ENCODE measurements at regions not wholly inside any gene's neighbourhood (a gene's known extent, or its start where the extent isn't known, plus 50 kb on each side); places are given as distances from the start of the nearest gene placed in this dataset.

- H3K4me3 Mint-ChIP-seq: no peak overlapping the region
- peaks cover 19% of the 10 kb centered on the region for H3K9me3 Mint-ChIP-seq
- no peak overlapping the region for H3K27ac Mint-ChIP-seq
- H3K27me3 Mint-ChIP-seq (ENCODE audit: low read depth): peaks cover 4% of the 10 kb centered on the region
- peak; percentile 7 for DNase-seq (ENCODE audit: low spot score)
- no peaks in the 10 kb centered on the region for H3K4me1 Mint-ChIP-seq (ENCODE audit: low read depth)
- H3K36me3 Mint-ChIP-seq (ENCODE audit: low read depth): no peaks in the 10 kb centered on the region
Observed at GRCh38 chr2:217142649-217143266, 282.9 kb upstream of the TNP1 start.

- H3K4me1 Mint-ChIP-seq (ENCODE audit: low read depth): no peaks in the 10 kb centered on the region
- peaks cover 22% of the 10 kb centered on the region for H3K9me3 Mint-ChIP-seq
- DNase-seq (ENCODE audit: low spot score): no peak
- no peak overlapping the region for H3K27ac Mint-ChIP-seq
- H3K27me3 Mint-ChIP-seq (ENCODE audit: low read depth): peaks cover 5% of the 10 kb centered on the region
- H3K4me3 Mint-ChIP-seq: no peak overlapping the region
- H3K36me3 Mint-ChIP-seq (ENCODE audit: low read depth): no peaks in the 10 kb centered on the region
Observed at GRCh38 chr2:217138284-217138683, 278.4 kb upstream of the TNP1 start.

- no peaks in the 10 kb centered on the region for H3K4me1 Mint-ChIP-seq (ENCODE audit: low read depth)
- H3K27me3 Mint-ChIP-seq (ENCODE audit: low read depth): peaks cover 16% of the 10 kb centered on the region
- H3K9me3 Mint-ChIP-seq: no peaks in the 10 kb centered on the region
- H3K27ac Mint-ChIP-seq: no peak overlapping the region
- DNase-seq (ENCODE audit: low spot score): no peak
- no peaks in the 10 kb centered on the region for H3K36me3 Mint-ChIP-seq (ENCODE audit: low read depth)
- H3K4me3 Mint-ChIP-seq: no peak overlapping the region
Observed at GRCh38 chr2:217127744-217128143, 267.9 kb upstream of the TNP1 start.

GRCh38 chr2:217125014-217125413, 265.1 kb upstream of the TNP1 start:
- H3K4me3 Mint-ChIP-seq: no peak overlapping the region
- no peak for DNase-seq (ENCODE audit: low spot score)
- no peaks in the 10 kb centered on the region for H3K9me3 Mint-ChIP-seq
- H3K27me3 Mint-ChIP-seq (ENCODE audit: low read depth): peaks cover 17% of the 10 kb centered on the region
- H3K27ac Mint-ChIP-seq: no peak overlapping the region
- H3K36me3 Mint-ChIP-seq (ENCODE audit: low read depth): no peaks in the 10 kb centered on the region
- no peaks in the 10 kb centered on the region for H3K4me1 Mint-ChIP-seq (ENCODE audit: low read depth)

GRCh38 chr2:217124050-217124449, 264.2 kb upstream of the TNP1 start:
- H3K9me3 Mint-ChIP-seq: no peaks in the 10 kb centered on the region
- no peak overlapping the region for H3K4me3 Mint-ChIP-seq
- H3K4me1 Mint-ChIP-seq (ENCODE audit: low read depth): no peaks in the 10 kb centered on the region
- no peak overlapping the region for H3K27ac Mint-ChIP-seq
- peaks cover 15% of the 10 kb centered on the region for H3K27me3 Mint-ChIP-seq (ENCODE audit: low read depth)
- H3K36me3 Mint-ChIP-seq (ENCODE audit: low read depth): no peaks in the 10 kb centered on the region
- no peak for DNase-seq (ENCODE audit: low spot score)

- Mint-ChIP-seq H3K36me3 (ENCODE audit: low read depth) (no peaks in the 10 kb centered on the region), H3K4me3 (no peak overlapping the region), H3K27me3 (ENCODE audit: low read depth) (peaks cover 11% of the 10 kb centered on the region)
Observed at GRCh38 chr2:217121565-217121964, 261.7 kb upstream of the TNP1 start.

GRCh38 chr2:217120429-217120828, 260.6 kb upstream of the TNP1 start:
- H3K4me1 Mint-ChIP-seq (ENCODE audit: low read depth): peaks cover 3% of the 10 kb centered on the region
- H3K9me3 Mint-ChIP-seq: no peaks in the 10 kb centered on the region
- DNase-seq (ENCODE audit: low spot score): no peak
- no peak overlapping the region for H3K4me3 Mint-ChIP-seq
- no peaks in the 10 kb centered on the region for H3K36me3 Mint-ChIP-seq (ENCODE audit: low read depth)
- no peak overlapping the region for H3K27ac Mint-ChIP-seq
- peaks cover 18% of the 10 kb centered on the region for H3K27me3 Mint-ChIP-seq (ENCODE audit: low read depth)

More at GRCh38 chr2:217121565-217121964, 261.7 kb upstream of the TNP1 start:
- peaks cover 3% of the 10 kb centered on the region for H3K4me1 Mint-ChIP-seq (ENCODE audit: low read depth)
- DNase-seq (ENCODE audit: low spot score): no peak
- H3K9me3 Mint-ChIP-seq: no peaks in the 10 kb centered on the region
- H3K27ac Mint-ChIP-seq: no peak overlapping the region

GRCh38 chr2:217118559-217119284, 258.9 kb upstream of the TNP1 start:
- Mint-ChIP-seq H3K4me3 (no peak overlapping the region), H3K27me3 (ENCODE audit: low read depth) (peaks cover 11% of the 10 kb centered on the region), H3K4me1 (ENCODE audit: low read depth) (peaks cover 3% of the 10 kb centered on the region), H3K36me3 (ENCODE audit: low read depth) (no peaks in the 10 kb centered on the region), H3K27ac (no peak overlapping the region), H3K9me3 (no peaks in the 10 kb centered on the region)
- DNase-seq (ENCODE audit: low spot score): no peak

GRCh38 chr2:217117523-217117922, 257.7 kb upstream of the TNP1 start:
- H3K27me3 Mint-ChIP-seq (ENCODE audit: low read depth): peaks cover 11% of the 10 kb centered on the region
- no peaks in the 10 kb centered on the region for H3K9me3 Mint-ChIP-seq
- H3K4me3 Mint-ChIP-seq: no peak overlapping the region
- DNase-seq (ENCODE audit: low spot score): no peak
- peaks cover 3% of the 10 kb centered on the region for H3K4me1 Mint-ChIP-seq (ENCODE audit: low read depth)
- H3K36me3 Mint-ChIP-seq (ENCODE audit: low read depth): no peaks in the 10 kb centered on the region
- no peak overlapping the region for H3K27ac Mint-ChIP-seq

- Mint-ChIP-seq H3K4me1 (ENCODE audit: low read depth) (peaks cover 3% of the 10 kb centered on the region), H3K27ac (no peak overlapping the region), H3K36me3 (ENCODE audit: low read depth) (no peaks in the 10 kb centered on the region)
Observed at GRCh38 chr2:217116610-217117009, 256.7 kb upstream of the TNP1 start.

GRCh38 chr2:217114117-217114516, 254.3 kb upstream of the TNP1 start:
- H3K9me3 Mint-ChIP-seq: no peaks in the 10 kb centered on the region

More at GRCh38 chr2:217116610-217117009, 256.7 kb upstream of the TNP1 start:
- Mint-ChIP-seq H3K27me3 (ENCODE audit: low read depth) (peaks cover 15% of the 10 kb centered on the region), H3K4me3 (no peak overlapping the region), H3K9me3 (no peaks in the 10 kb centered on the region)
- no peak for DNase-seq (ENCODE audit: low spot score)

GRCh38 chr2:217113491-217113890, 253.6 kb upstream of the TNP1 start:
- Mint-ChIP-seq H3K36me3 (ENCODE audit: low read depth) (no peaks in the 10 kb centered on the region), H3K4me1 (ENCODE audit: low read depth) (peaks cover 3% of the 10 kb centered on the region), H3K4me3 (no peak overlapping the region), H3K27ac (no peak overlapping the region), H3K27me3 (ENCODE audit: low read depth) (peaks cover 15% of the 10 kb centered on the region), H3K9me3 (no peaks in the 10 kb centered on the region)
- no peak for DNase-seq (ENCODE audit: low spot score)

More at GRCh38 chr2:217114117-217114516, 254.3 kb upstream of the TNP1 start:
- DNase-seq (ENCODE audit: low spot score): no peak
- Mint-ChIP-seq H3K4me1 (ENCODE audit: low read depth) (peaks cover 3% of the 10 kb centered on the region), H3K27me3 (ENCODE audit: low read depth) (peaks cover 15% of the 10 kb centered on the region), H3K27ac (no peak overlapping the region), H3K36me3 (ENCODE audit: low read depth) (no peaks in the 10 kb centered on the region), H3K4me3 (no peak overlapping the region)

- Mint-ChIP-seq H3K4me1 (ENCODE audit: low read depth) (peaks cover 8% of the 10 kb centered on the region), H3K27ac (no peak overlapping the region), H3K27me3 (ENCODE audit: low read depth) (peaks cover 8% of the 10 kb centered on the region), H3K36me3 (ENCODE audit: low read depth) (no peaks in the 10 kb centered on the region), H3K4me3 (no peak overlapping the region), H3K9me3 (no peaks in the 10 kb centered on the region)
- DNase-seq (ENCODE audit: low spot score): no peak
Observed at GRCh38 chr2:217110550-217110949, 250.7 kb upstream of the TNP1 start.

- H3K9me3 Mint-ChIP-seq: no peaks in the 10 kb centered on the region
- peaks cover 8% of the 10 kb centered on the region for H3K27me3 Mint-ChIP-seq (ENCODE audit: low read depth)
- peaks cover 18% of the 10 kb centered on the region for H3K4me1 Mint-ChIP-seq (ENCODE audit: low read depth)
- H3K4me3 Mint-ChIP-seq: no peak overlapping the region
- DNase-seq (ENCODE audit: low spot score): no peak
- no peak overlapping the region for H3K27ac Mint-ChIP-seq
- H3K36me3 Mint-ChIP-seq (ENCODE audit: low read depth): no peaks in the 10 kb centered on the region
Observed at GRCh38 chr2:217108575-217109027, 248.7 kb upstream of the TNP1 start.
